Activated CD8-positive, alpha-beta T cell treated with anti-CD3 and anti-CD28 coated beads, Interleukin-2, amount 10 ng/mL, durations not matched to agents 7 days and 5 days (primary cell): ENCODE measurements at regions not wholly inside any gene's neighbourhood (a gene's known extent, or its start where the extent isn't known, plus 50 kb on each side); places are given as distances from the start of the nearest gene placed in this dataset.

Experiments used
- ATAC-seq: fragments of 150-1000 bp; cut with Tn5 transposase; one replicate; pipeline ENCODE4 v1.10.0; 2021; ENCODE audit warnings: moderate library complexity
- CTCF ChIA-PET: fragments of 350-600 bp; sonication (Branson Sonifier 250); formaldehyde crosslinking; loops from one replicate; lab custom pipeline; 2021; ENCODE audit warnings: antibody characterized with exemption; lab: Charles Lee
- POLR2A ChIA-PET: fragments of 350-600 bp; sonication (Branson Sonifier 250); formaldehyde crosslinking; loops from one replicate; lab custom pipeline; 2021; ENCODE audit warnings: antibody characterized with exemption; lab: Charles Lee
- DNase-seq: peaks from one replicate; pipeline ENCODE4 v3.0.0-alpha.2; 2020
- H3K27ac Mint-ChIP-seq: one replicate; pipeline ENCODE4 v1.8.0; 2021; ENCODE audit warnings: mild to moderate bottlenecking, mixed read lengths
- H3K27me3 Mint-ChIP-seq: one replicate; pipeline ENCODE4 v1.8.0; 2021; ENCODE audit warnings: low read depth, mixed read lengths
- H3K36me3 Mint-ChIP-seq: one replicate; pipeline ENCODE4 v1.8.0; 2021; ENCODE audit warnings: low read depth, mixed read lengths
- H3K4me1 Mint-ChIP-seq: one replicate; pipeline ENCODE4 v1.8.0; 2021; ENCODE audit warnings: low read depth, mixed read lengths
- H3K4me3 Mint-ChIP-seq: one replicate; pipeline ENCODE4 v1.8.0; 2021; ENCODE audit warnings: mild to moderate bottlenecking, mixed read lengths
- H3K9me3 Mint-ChIP-seq: one replicate; pipeline ENCODE4 v1.8.0; 2022; ENCODE audit warnings: mixed read lengths; ENCODE audit not compliant: insufficient read depth

GRCh38 chr6:150456466-150456865, 87.7 kb downstream of the IYD start:
- ATAC-seq (no peak), DNase-seq (no peak)
- CTCF ChIA-PET: no interaction called here
- Mint-ChIP-seq H3K36me3 (no peaks in the 10 kb centered on the region), H3K9me3 (no peaks in the 10 kb centered on the region), H3K27ac (no peak overlapping the region), H3K4me1 (no peaks in the 10 kb centered on the region), H3K27me3 (no peaks in the 10 kb centered on the region), H3K4me3 (no peak overlapping the region)
- POLR2A ChIA-PET: no interaction called here

GRCh38 chr6:150456902-150457643, 88.3 kb downstream of the IYD start:
- Mint-ChIP-seq H3K36me3 (no peaks in the 10 kb centered on the region), H3K27ac (no peak overlapping the region), H3K4me1 (no peaks in the 10 kb centered on the region), H3K27me3 (no peaks in the 10 kb centered on the region), H3K4me3 (no peak overlapping the region), H3K9me3 (no peaks in the 10 kb centered on the region)
- no peak for ATAC-seq
- POLR2A ChIA-PET: no interaction called here
- CTCF ChIA-PET: no interaction called here
- no peak for DNase-seq

- H3K4me1 Mint-ChIP-seq: no peaks in the 10 kb centered on the region
- H3K4me3 Mint-ChIP-seq: no peak overlapping the region
- H3K9me3 Mint-ChIP-seq: no peaks in the 10 kb centered on the region
- ChIA-PET CTCF (no interaction called here), POLR2A (no interaction called here)
- no peak for DNase-seq
- ATAC-seq: no peak
- H3K27ac Mint-ChIP-seq: no peak overlapping the region
- H3K27me3 Mint-ChIP-seq: peaks cover 3% of the 10 kb centered on the region
- H3K36me3 Mint-ChIP-seq: no peaks in the 10 kb centered on the region
These were observed 89.8 kb downstream of the IYD start for GRCh38 chr6:150458579-150458978.

GRCh38 chr6:150463852-150464251, 95.0 kb downstream of the IYD start:
- ChIA-PET CTCF (interaction anchor here (2.9 kb wide), 1 partner anchor 46 kb away, joined by 8 read pairs; no protein-coding TSS in a partner anchor), POLR2A (no interaction called here)
- Mint-ChIP-seq H3K27ac (no peak overlapping the region), H3K4me1 (no peaks in the 10 kb centered on the region), H3K27me3 (peaks cover 8% of the 10 kb centered on the region), H3K4me3 (no peak overlapping the region), H3K36me3 (no peaks in the 10 kb centered on the region), H3K9me3 (no peaks in the 10 kb centered on the region)
- DNase-seq (no peak), ATAC-seq (no peak)

- no peaks in the 10 kb centered on the region for H3K9me3 Mint-ChIP-seq
- H3K27me3 Mint-ChIP-seq: peaks cover 8% of the 10 kb centered on the region
- ATAC-seq (no peak), DNase-seq (no peak)
- H3K36me3 Mint-ChIP-seq: no peaks in the 10 kb centered on the region
- POLR2A ChIA-PET: interaction anchor here (0.7 kb wide), 1 partner anchor 17 kb away, joined by 3 read pairs; no protein-coding TSS in a partner anchor
- no peaks in the 10 kb centered on the region for H3K4me1 Mint-ChIP-seq
- no peak overlapping the region for H3K4me3 Mint-ChIP-seq
- CTCF ChIA-PET: interaction anchor here (1.5 to 2.9 kb wide), 2 partner anchors 47 to 69 kb away, joined by 3 to 8 read pairs; no protein-coding TSS in a partner anchor
- H3K27ac Mint-ChIP-seq: no peak overlapping the region
These were observed 96.2 kb downstream of the IYD start for GRCh38 chr6:150464966-150465365.

GRCh38 chr6:150465610-150466009, 96.8 kb downstream of the IYD start:
- DNase-seq (no peak), ATAC-seq (no peak)
- Mint-ChIP-seq H3K36me3 (no peaks in the 10 kb centered on the region), H3K27ac (no peak overlapping the region), H3K4me1 (no peaks in the 10 kb centered on the region), H3K4me3 (no peak overlapping the region), H3K9me3 (no peaks in the 10 kb centered on the region), H3K27me3 (peaks cover 8% of the 10 kb centered on the region)
- CTCF ChIA-PET: interaction anchor here (1.5 to 2.9 kb wide), 2 partner anchors 48 to 70 kb away, joined by 3 to 8 read pairs; no protein-coding TSS in a partner anchor
- POLR2A ChIA-PET: no interaction called here

GRCh38 chr6:150466196-150466595, 97.4 kb downstream of the IYD start:
- no peak for ATAC-seq
- POLR2A ChIA-PET: no interaction called here
- CTCF ChIA-PET: interaction anchor here (2.9 kb wide), 1 partner anchor 48 kb away, joined by 8 read pairs; no protein-coding TSS in a partner anchor

GRCh38 chr6:150470131-150470530, 101.3 kb downstream of the IYD start:
- ATAC-seq (no peak), DNase-seq (no peak)
- no peak overlapping the region for H3K4me3 Mint-ChIP-seq
- POLR2A ChIA-PET: no interaction called here
- H3K36me3 Mint-ChIP-seq: no peaks in the 10 kb centered on the region
- H3K27me3 Mint-ChIP-seq: peaks cover 10% of the 10 kb centered on the region
- CTCF ChIA-PET: interaction anchor here (1.5 kb wide), 1 partner anchor 52 kb away, joined by 3 read pairs; no protein-coding TSS in a partner anchor
- H3K4me1 Mint-ChIP-seq: no peaks in the 10 kb centered on the region
- no peaks in the 10 kb centered on the region for H3K9me3 Mint-ChIP-seq
- H3K27ac Mint-ChIP-seq: no peak overlapping the region

More at GRCh38 chr6:150466196-150466595, 97.4 kb downstream of the IYD start:
- no peak overlapping the region for H3K4me3 Mint-ChIP-seq
- H3K27ac Mint-ChIP-seq: no peak overlapping the region
- no peaks in the 10 kb centered on the region for H3K9me3 Mint-ChIP-seq
- no peaks in the 10 kb centered on the region for H3K4me1 Mint-ChIP-seq
- H3K27me3 Mint-ChIP-seq: peaks cover 8% of the 10 kb centered on the region
- no peaks in the 10 kb centered on the region for H3K36me3 Mint-ChIP-seq
- DNase-seq: no peak

GRCh38 chr6:150470960-150471665, 102.3 kb downstream of the IYD start:
- no peaks in the 10 kb centered on the region for H3K9me3 Mint-ChIP-seq
- no peaks in the 10 kb centered on the region for H3K36me3 Mint-ChIP-seq
- ATAC-seq (no peak), DNase-seq (no peak)
- no peak overlapping the region for H3K27ac Mint-ChIP-seq
- H3K4me1 Mint-ChIP-seq: no peaks in the 10 kb centered on the region
- H3K4me3 Mint-ChIP-seq: no peak overlapping the region
- peaks cover 10% of the 10 kb centered on the region for H3K27me3 Mint-ChIP-seq
- POLR2A ChIA-PET: no interaction called here
- CTCF ChIA-PET: interaction anchor here (1.5 kb wide), 1 partner anchor 53 kb away, joined by 3 read pairs; no protein-coding TSS in a partner anchor

- ATAC-seq (no peak), DNase-seq (no peak)
- ChIA-PET CTCF (no interaction called here), POLR2A (interaction anchor here (0.6 kb wide), 1 partner anchor 89 kb away, joined by 3 read pairs; no protein-coding TSS in a partner anchor)
- no peaks in the 10 kb centered on the region for H3K4me1 Mint-ChIP-seq
- H3K36me3 Mint-ChIP-seq: no peaks in the 10 kb centered on the region
- H3K27me3 Mint-ChIP-seq: peaks cover 29% of the 10 kb centered on the region
- H3K9me3 Mint-ChIP-seq: no peaks in the 10 kb centered on the region
- no peak overlapping the region for H3K27ac Mint-ChIP-seq
- no peak overlapping the region for H3K4me3 Mint-ChIP-seq
These were observed 110.1 kb downstream of the IYD start for GRCh38 chr6:150478656-150479545.

GRCh38 chr6:150482883-150483409, 114.1 kb downstream of the IYD start:
- Mint-ChIP-seq H3K9me3 (no peaks in the 10 kb centered on the region), H3K4me3 (no peak overlapping the region), H3K4me1 (no peaks in the 10 kb centered on the region), H3K27ac (no peak overlapping the region), H3K36me3 (no peaks in the 10 kb centered on the region), H3K27me3 (peaks cover 17% of the 10 kb centered on the region)
- DNase-seq (no peak), ATAC-seq (no peak)
- ChIA-PET CTCF (no interaction called here), POLR2A (no interaction called here)
